Tibial nerve (tissue), 4 donors: ENCODE measurements at regions not wholly inside any gene's neighbourhood (a gene's known extent, or its start where the extent isn't known, plus 50 kb on each side); places are given as distances from the start of the nearest gene placed in this dataset.

Experiments used
- DNase-seq, 2 donors: peaks; one replicate each; pipeline ENCODE4 v3.0.0-alpha.2; 2019; ENCODE audit warnings: low spot score in 2 of 2
- H3K27ac ChIP-seq, 4 donors: fragments of 200-600 bp; sonication (generic) in 3 of 4; one replicate each; pipeline ENCODE4 v1.5.1; 2017 to 2019; ENCODE audit warnings: mild to moderate bottlenecking in 1 of 4
- H3K27me3 ChIP-seq, 2 donors: fragments of 200-600 bp; sonication (generic) in 1 of 2; one replicate each; pipeline versions ENCODE4 v1.5.1 to v1.6.0; 2017 to 2019
- H3K36me3 ChIP-seq, 3 donors: fragments of 200-600 bp; sonication (generic); one replicate each; pipeline ENCODE4 v1.5.1; 2018 to 2019
- H3K4me1 ChIP-seq, 4 donors: fragments of 200-600 bp; sonication (generic) in 3 of 4; one replicate each; pipeline ENCODE4 v1.5.1; 2017 to 2019
- H3K4me3 ChIP-seq, 4 donors: fragments of 200-600 bp; sonication (generic) in 3 of 4; one replicate each; pipeline ENCODE4 v1.5.1; 2017 to 2019; ENCODE audit warnings: mild to moderate bottlenecking in 1 of 4, moderate library complexity in 1 of 4
- H3K9me3 ChIP-seq, 4 donors: fragments of 200-600 bp; sonication (generic) in 3 of 4; one replicate each; pipeline ENCODE4 v1.5.1; 2017 to 2019
- EP300 ChIP-seq, 2 donors: sonication (generic); formaldehyde crosslinking; IDR thresholded peaks; one replicate each; pipeline ENCODE4 v1.6.1; 2017; ENCODE audit warnings: antibody characterized with exemption in 2 of 2, mild to moderate bottlenecking in 1 of 2
- POLR2A ChIP-seq, 2 donors: fragments of 450-650 bp; IDR thresholded peaks; one replicate each; pipeline ENCODE4 v1.6.1; 2017; ENCODE audit warnings: antibody characterized with exemption in 2 of 2, mild to moderate bottlenecking in 2 of 2, moderate library complexity in 2 of 2
- WGBS, 2 donors: methylation state at CpG; one replicate each; pipeline ENCODE4 v1.1.5; 2018; 5-methylcytosine and 5-hydroxymethylcytosine counted together
- TF ChIP-seq, protein P1 (sequence below), 5 experiments: fragments of 200-600 bp in 3 of 5; fragments of 450-650 bp in 2 of 5; sonication (generic) in 3 of 5; IDR thresholded peaks; one replicate each; pipeline ENCODE4 v1.5.1; 2016 to 2019; ENCODE audit warnings: antibody characterized with exemption in 5 of 5, mild to moderate bottlenecking in 3 of 5, moderate library complexity in 2 of 5

DNA sequence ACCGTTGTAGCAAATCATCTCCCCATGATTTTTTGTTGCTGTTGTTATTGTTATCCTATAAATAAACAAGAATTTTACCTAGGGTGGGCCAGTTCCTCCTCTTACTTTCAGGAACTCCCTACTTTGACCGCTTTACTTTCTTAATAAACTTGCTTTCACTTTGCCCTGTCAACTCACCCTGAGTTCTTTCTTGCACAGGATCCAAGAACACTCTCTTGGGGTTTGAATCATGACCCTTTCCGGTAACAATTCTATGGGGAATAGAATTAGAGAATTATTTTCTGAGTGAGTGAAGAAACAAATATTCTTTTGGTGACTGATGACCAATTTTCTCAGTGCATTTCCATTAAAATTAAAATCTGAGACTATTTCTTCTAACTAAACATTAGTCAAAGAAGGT, 584.0 kb upstream of the TENM3 start:
- Histone ChIP-seq H3K9me3 (no peaks in the 10 kb centered on the region), H3K27ac (peak overlapping the region in 1 of 4 donors; percentile 75), H3K4me3 (no peak overlapping the region), H3K36me3 (no peaks in the 10 kb centered on the region), H3K27me3 (no peaks in the 10 kb centered on the region), H3K4me1 (peaks cover 0 to 19% (median 5%) of the 10 kb centered on the region in 4 donors)
- no peak for DNase-seq
- WGBS, 2 donors = 44 to 52% methylated on average over 3 of the region's 3 CpGs
- TF ChIP-seq, protein P1, sequence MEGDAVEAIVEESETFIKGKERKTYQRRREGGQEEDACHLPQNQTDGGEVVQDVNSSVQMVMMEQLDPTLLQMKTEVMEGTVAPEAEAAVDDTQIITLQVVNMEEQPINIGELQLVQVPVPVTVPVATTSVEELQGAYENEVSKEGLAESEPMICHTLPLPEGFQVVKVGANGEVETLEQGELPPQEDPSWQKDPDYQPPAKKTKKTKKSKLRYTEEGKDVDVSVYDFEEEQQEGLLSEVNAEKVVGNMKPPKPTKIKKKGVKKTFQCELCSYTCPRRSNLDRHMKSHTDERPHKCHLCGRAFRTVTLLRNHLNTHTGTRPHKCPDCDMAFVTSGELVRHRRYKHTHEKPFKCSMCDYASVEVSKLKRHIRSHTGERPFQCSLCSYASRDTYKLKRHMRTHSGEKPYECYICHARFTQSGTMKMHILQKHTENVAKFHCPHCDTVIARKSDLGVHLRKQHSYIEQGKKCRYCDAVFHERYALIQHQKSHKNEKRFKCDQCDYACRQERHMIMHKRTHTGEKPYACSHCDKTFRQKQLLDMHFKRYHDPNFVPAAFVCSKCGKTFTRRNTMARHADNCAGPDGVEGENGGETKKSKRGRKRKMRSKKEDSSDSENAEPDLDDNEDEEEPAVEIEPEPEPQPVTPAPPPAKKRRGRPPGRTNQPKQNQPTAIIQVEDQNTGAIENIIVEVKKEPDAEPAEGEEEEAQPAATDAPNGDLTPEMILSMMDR (IDR thresholded peaks at IDR 0.05) = no peak
- TF ChIP-seq EP300 (IDR thresholded peaks at IDR 0.05) (no peak), POLR2A (IDR thresholded peaks at IDR 0.05) (no peak)

DNA sequence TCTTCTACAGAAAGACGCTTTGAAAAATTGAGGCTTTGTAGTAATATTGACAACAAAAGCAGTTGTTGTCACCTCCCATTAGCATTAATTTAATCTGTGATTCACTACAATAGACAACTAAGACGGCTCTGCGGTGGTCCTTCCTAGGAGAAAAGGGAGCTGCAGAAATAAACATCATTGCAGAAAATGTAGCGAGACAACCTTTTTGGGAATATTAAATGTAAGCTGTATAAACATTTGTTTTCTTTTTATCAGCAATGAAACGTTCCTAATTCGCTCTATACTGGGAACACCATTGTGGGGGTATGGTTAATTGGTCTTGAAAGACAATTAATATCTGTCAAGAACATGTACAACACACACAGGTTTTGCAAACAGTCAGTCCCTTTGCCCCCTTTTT, 583.3 kb upstream of the TENM3 start:
- Histone ChIP-seq H3K4me1 (peaks cover 0 to 19% (median 5%) of the 10 kb centered on the region in 4 donors), H3K27ac (peak overlapping the region in 2 of 4 donors; percentile 39 to 75), H3K36me3 (no peaks in the 10 kb centered on the region), H3K4me3 (no peak overlapping the region), H3K9me3 (no peaks in the 10 kb centered on the region), H3K27me3 (no peaks in the 10 kb centered on the region)
- no peak for DNase-seq
- TF ChIP-seq, protein P1 (IDR thresholded peaks at IDR 0.05) = no peak
- TF ChIP-seq EP300 (IDR thresholded peaks at IDR 0.05) (no peak), POLR2A (IDR thresholded peaks at IDR 0.05) (no peak)
- 50 to 53% methylated on average over 6 of the region's 6 CpGs for WGBS, 2 donors

DNA sequence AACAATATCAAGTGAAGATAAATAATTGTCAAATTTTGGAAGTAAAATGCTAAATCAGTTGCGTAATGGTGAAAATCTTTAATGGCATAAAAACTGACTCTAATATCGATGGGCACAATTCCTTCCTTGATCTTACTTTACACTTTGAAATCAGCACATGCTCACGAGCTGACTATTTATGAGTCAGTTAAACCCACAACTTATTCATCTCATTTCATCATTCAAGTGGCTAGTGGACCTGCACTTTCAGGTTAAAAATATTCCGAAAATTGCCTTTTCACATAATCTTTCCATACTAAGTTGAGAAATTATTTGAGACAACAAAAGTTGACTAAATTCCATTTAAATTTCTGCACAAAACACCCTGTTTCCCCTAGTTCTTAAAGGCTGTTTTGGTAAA, 582.1 kb upstream of the TENM3 start:
- no peaks in the 10 kb centered on the region for H3K36me3 ChIP-seq
- TF ChIP-seq POLR2A (IDR thresholded peaks at IDR 0.05) = no peak
- TF ChIP-seq EP300 (IDR thresholded peaks at IDR 0.05) = no peak
- TF ChIP-seq, protein P1 (IDR thresholded peaks at IDR 0.05) = no peak
- H3K9me3 ChIP-seq = no peaks in the 10 kb centered on the region
- H3K4me3 ChIP-seq = no peak overlapping the region
- peaks cover 0 to 19% (median 5%) of the 10 kb centered on the region in 4 donors for H3K4me1 ChIP-seq
- DNase-seq = no peak
- H3K27me3 ChIP-seq = no peaks in the 10 kb centered on the region
- H3K27ac ChIP-seq = peak overlapping the region in 2 of 4 donors; percentile 67 to 75
- WGBS, 2 donors = 45 to 50% methylated on average over 4 of the region's 4 CpGs

DNA sequence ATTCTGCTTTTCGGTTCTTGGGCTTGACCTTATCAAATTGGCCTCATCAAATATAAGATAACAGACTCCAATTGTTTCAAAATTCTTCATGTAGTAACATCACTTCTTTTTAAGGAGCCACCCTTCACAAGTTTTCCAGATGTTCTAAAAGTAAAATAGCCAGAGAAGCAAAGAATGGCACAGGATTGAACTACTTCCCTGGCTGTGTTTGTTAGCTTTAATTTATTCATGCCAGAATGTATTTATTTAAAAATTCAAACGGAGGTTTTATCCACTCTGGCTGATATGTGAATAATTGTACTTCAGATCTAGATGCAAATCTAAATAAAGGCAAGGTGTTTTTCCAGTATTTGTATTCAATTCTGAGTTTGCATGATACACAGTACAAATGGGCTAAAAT, 581.3 kb upstream of the TENM3 start:
- no peaks in the 10 kb centered on the region for H3K9me3 ChIP-seq
- TF ChIP-seq EP300 (IDR thresholded peaks at IDR 0.05) (no peak), POLR2A (IDR thresholded peaks at IDR 0.05) (no peak)
- TF ChIP-seq, protein P1 (IDR thresholded peaks at IDR 0.05) = no peak
- no peaks in the 10 kb centered on the region for H3K27me3 ChIP-seq
- H3K27ac ChIP-seq = peak overlapping the region in 2 of 4 donors; percentile 67 to 75
- H3K4me3 ChIP-seq = no peak overlapping the region
- WGBS, 2 donors = 17 to 21% methylated on average over 2 of the region's 2 CpGs
- peaks cover 0 to 19% (median 5%) of the 10 kb centered on the region in 4 donors for H3K4me1 ChIP-seq
- H3K36me3 ChIP-seq = no peaks in the 10 kb centered on the region
- no peak for DNase-seq

DNA sequence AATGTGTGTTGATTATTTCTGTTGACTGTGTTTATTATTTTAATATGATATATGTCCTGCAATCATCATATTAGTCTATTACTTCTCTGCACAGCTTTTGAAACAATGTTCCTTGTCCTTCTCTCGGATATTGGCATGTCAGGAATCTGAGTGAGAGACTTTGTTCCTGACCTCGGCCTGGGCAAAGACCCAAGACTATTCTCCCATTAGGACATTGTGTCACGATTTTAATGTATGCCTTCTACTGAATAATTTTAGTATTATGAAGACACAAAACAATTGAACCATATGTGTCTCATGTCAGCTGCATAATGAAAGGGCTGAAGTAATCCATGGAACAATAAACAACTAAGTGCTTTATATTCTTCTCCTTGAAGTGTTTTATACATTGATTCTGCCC, 580.8 kb upstream of the TENM3 start:
- DNase-seq = no peak
- no peaks in the 10 kb centered on the region for H3K9me3 ChIP-seq
- H3K4me1 ChIP-seq = peaks cover 0 to 19% (median 5%) of the 10 kb centered on the region in 4 donors
- 20 to 22% methylated on average over 3 of the region's 3 CpGs for WGBS, 2 donors
- H3K36me3 ChIP-seq = no peaks in the 10 kb centered on the region
- TF ChIP-seq EP300 (IDR thresholded peaks at IDR 0.05) (peak in 1 of 2 donors; percentile 30), POLR2A (IDR thresholded peaks at IDR 0.05) (no peak)
- TF ChIP-seq, protein P1 (IDR thresholded peaks at IDR 0.05) = no peak
- H3K27me3 ChIP-seq = no peaks in the 10 kb centered on the region
- no peak overlapping the region for H3K4me3 ChIP-seq
- peak overlapping the region; percentile 1 to 75 (median 45) for H3K27ac ChIP-seq
